ENCODE measurements at regions not wholly inside any gene's neighbourhood (a gene's known extent, or its start where the extent isn't known, plus 50 kb on each side); places are given as distances from the start of the nearest gene placed in this dataset.

- TF ChIP-seq CTCF (IDR thresholded peaks at IDR 0.05; ENCODE audit: insufficient read depth, low read length, missing control alignments): no peak
- no peak overlapping the region for H3K4me3 ChIP-seq (ENCODE audit: low read depth, low read length)
- ChIA-PET CTCF (interaction anchor here (0.9 to 5.2 kb wide), 16 partner anchors 11 to 741 kb away, joined by 3 to 26 read pairs (median 6); no protein-coding TSS in a partner anchor), POLR2A (no interaction called here)
- DNase-seq (ENCODE audit: low read depth, low spot score): no peak
Measured at GRCh38 chr12:46945591-46945990, 119.8 kb upstream of the SLC38A4 start.

- no peak for TF ChIP-seq CTCF (IDR thresholded peaks at IDR 0.05; ENCODE audit: insufficient read depth, low read length, missing control alignments)
- H3K4me3 ChIP-seq (ENCODE audit: low read depth, low read length): no peak overlapping the region
- ChIA-PET CTCF (interaction anchor here (0.9 to 5.2 kb wide), 13 partner anchors 12 to 741 kb away, joined by 3 to 26 read pairs (median 6); no protein-coding TSS in a partner anchor), POLR2A (no interaction called here)
- no peak for DNase-seq (ENCODE audit: low read depth, low spot score)
Measured at GRCh38 chr12:46946137-46946536, 120.3 kb upstream of the SLC38A4 start.

GRCh38 chr12:46948936-46949545 is 123.2 kb upstream of the SLC38A4 start:
- POLR2A ChIA-PET: no interaction called here
- TF ChIP-seq CTCF (IDR thresholded peaks at IDR 0.05; ENCODE audit: insufficient read depth, low read length, missing control alignments): no peak
- no peak overlapping the region for H3K4me3 ChIP-seq (ENCODE audit: low read depth, low read length)
- CTCF ChIA-PET: interaction anchor here (1.4 to 5.2 kb wide), 4 partner anchors 10 to 69 kb away, joined by 4 to 26 read pairs (median 6); no protein-coding TSS in a partner anchor
- DNase-seq (ENCODE audit: low read depth, low spot score): no peak

- no peak for DNase-seq (ENCODE audit: low read depth, low spot score)
- H3K4me3 ChIP-seq (ENCODE audit: low read depth, low read length): no peak overlapping the region
- TF ChIP-seq CTCF (IDR thresholded peaks at IDR 0.05; ENCODE audit: insufficient read depth, low read length, missing control alignments): no peak
- CTCF ChIA-PET: no interaction called here
- POLR2A ChIA-PET: no interaction called here
Measured at GRCh38 chr12:46950094-46950493, 124.3 kb upstream of the SLC38A4 start.

GRCh38 chr12:46952880-46953483 is 126.4 kb upstream of the PCED1B start:
- no peak for DNase-seq (ENCODE audit: low read depth, low spot score)
- POLR2A ChIA-PET: no interaction called here
- H3K4me3 ChIP-seq (ENCODE audit: low read depth, low read length): no peak overlapping the region
- CTCF ChIA-PET: interaction anchor here (0.8 to 2.7 kb wide), 6 partner anchors 9 to 133 kb away, joined by 3 to 13 read pairs (median 5); no protein-coding TSS in a partner anchor
- no peak for TF ChIP-seq CTCF (IDR thresholded peaks at IDR 0.05; ENCODE audit: insufficient read depth, low read length, missing control alignments)

- ChIA-PET POLR2A (no interaction called here), CTCF (interaction anchor here (1.3 to 1.5 kb wide), 2 partner anchors 9 to 27 kb away, joined by 3 to 7 read pairs; no protein-coding TSS in a partner anchor)
- no peak overlapping the region for H3K4me3 ChIP-seq (ENCODE audit: low read depth, low read length)
- DNase-seq (ENCODE audit: low read depth, low spot score): no peak
- TF ChIP-seq CTCF (IDR thresholded peaks at IDR 0.05; ENCODE audit: insufficient read depth, low read length, missing control alignments): no peak
Measured at GRCh38 chr12:46956451-46957035, 122.9 kb upstream of the PCED1B start.

Measured in AG04449 (cell line).